Right lobe of liver (tissue), 6 donors: ENCODE measurements at regions not wholly inside any gene's neighbourhood (a gene's known extent, or its start where the extent isn't known, plus 50 kb on each side); places are given as distances from the start of the nearest gene placed in this dataset.

ENCODE experiments used
- ATAC-seq, 4 donors: fragments of 200-7000 bp; cut with Tn5 transposase; one replicate each; pipeline ENCODE4 v1.9.1; 2020; ENCODE audit warnings: mild to moderate bottlenecking in 4 of 4, moderate library complexity in 4 of 4
- DNase-seq, 3 donors: peaks; one replicate each; pipeline ENCODE4 v3.0.0-alpha.2; 2020
- H3K27ac ChIP-seq, 3 donors: fragments of 200-600 bp; one replicate each; pipeline ENCODE4 v1.8.0; 2022
- H3K27me3 ChIP-seq, 2 donors: fragments of 200-600 bp; one replicate each; pipeline ENCODE4 v1.8.0; 2022
- H3K36me3 ChIP-seq, 4 donors: fragments of 200-600 bp; sonication (generic) in 1 of 4; one replicate each; pipeline versions ENCODE4 v1.5.1 to v1.8.0; 2017 to 2022; ENCODE audit warnings: control low read depth in 1 of 4
- H3K4me1 ChIP-seq, 4 donors: fragments of 200-600 bp; sonication (generic) in 1 of 4; one replicate each; pipeline versions ENCODE4 v1.5.1 to v1.8.0; 2017 to 2022; ENCODE audit warnings: control low read depth in 1 of 4
- H3K4me3 ChIP-seq, 3 donors: fragments of 200-600 bp; one replicate each; pipeline ENCODE4 v1.8.0; 2022
- H3K9me3 ChIP-seq, 4 donors: fragments of 200-600 bp; sonication (generic) in 1 of 4; one replicate each; pipeline versions ENCODE4 v1.5.1 to v1.8.0; 2017 to 2022; ENCODE audit warnings: control low read depth in 1 of 4
- POLR2A ChIP-seq: fragments of 450-650 bp; IDR thresholded peaks from one replicate; pipeline ENCODE4 v1.6.1; 2017; ENCODE audit warnings: antibody characterized with exemption, mild to moderate bottlenecking
- WGBS: methylation state at CpG from one replicate; pipeline ENCODE4 v1.1.6; 2018; ENCODE audit warnings: low coverage, low lambda C conversion rate; ENCODE audit not compliant: insufficient coverage; ENCODE audit errors: missing lambda C conversion rate; 5-methylcytosine and 5-hydroxymethylcytosine counted together
- intact Hi-C, 2 donors: fragments of 100-400 bp; cut with DNase I; formaldehyde crosslinking; loops; one replicate each; pipeline versions ENCODE4 v1.11.2 to v1.14.1; 2022
- TF ChIP-seq, protein P1 (sequence below), 4 donors: fragments of 200-600 bp in 3 of 4; fragments of 450-650 bp in 1 of 4; IDR thresholded peaks; one replicate each; pipeline versions ENCODE4 v1.5.1 to v1.8.0; 2016 to 2022; ENCODE audit warnings: antibody characterized with exemption in 4 of 4, mild to moderate bottlenecking in 2 of 4
- donor health status: DM: no; HTN: yes; CAD: no.
- donor health status: DM: no; HTN: no; CAD: no.
- donor health status: DM: no; HTN: no; CAD: no.
- donor health status: DM: no; HTN: yes; CAD: no.
- donor health status: DM: no; HTN: yes; CAD: no.

GRCh38 chr6:144835322-144835973, 550.3 kb downstream of the UTRN start:
- ATAC-seq (peak in 1 of 4 donors; percentile 29), DNase-seq (no peak)
- Histone ChIP-seq H3K4me3 (no peak overlapping the region), H3K9me3 (no peaks in the 10 kb centered on the region), H3K4me1 (no peaks in the 10 kb centered on the region), H3K27ac (no peak overlapping the region), H3K36me3 (peaks cover 0 to 36% (median 8%) of the 10 kb centered on the region in 4 donors), H3K27me3 (no peaks in the 10 kb centered on the region)
- intact Hi-C loops, result no loop called here
- 85% methylated on average over 6 of the region's 6 CpGs for WGBS
- TF ChIP-seq POLR2A, result no peak
- TF ChIP-seq, protein P1, sequence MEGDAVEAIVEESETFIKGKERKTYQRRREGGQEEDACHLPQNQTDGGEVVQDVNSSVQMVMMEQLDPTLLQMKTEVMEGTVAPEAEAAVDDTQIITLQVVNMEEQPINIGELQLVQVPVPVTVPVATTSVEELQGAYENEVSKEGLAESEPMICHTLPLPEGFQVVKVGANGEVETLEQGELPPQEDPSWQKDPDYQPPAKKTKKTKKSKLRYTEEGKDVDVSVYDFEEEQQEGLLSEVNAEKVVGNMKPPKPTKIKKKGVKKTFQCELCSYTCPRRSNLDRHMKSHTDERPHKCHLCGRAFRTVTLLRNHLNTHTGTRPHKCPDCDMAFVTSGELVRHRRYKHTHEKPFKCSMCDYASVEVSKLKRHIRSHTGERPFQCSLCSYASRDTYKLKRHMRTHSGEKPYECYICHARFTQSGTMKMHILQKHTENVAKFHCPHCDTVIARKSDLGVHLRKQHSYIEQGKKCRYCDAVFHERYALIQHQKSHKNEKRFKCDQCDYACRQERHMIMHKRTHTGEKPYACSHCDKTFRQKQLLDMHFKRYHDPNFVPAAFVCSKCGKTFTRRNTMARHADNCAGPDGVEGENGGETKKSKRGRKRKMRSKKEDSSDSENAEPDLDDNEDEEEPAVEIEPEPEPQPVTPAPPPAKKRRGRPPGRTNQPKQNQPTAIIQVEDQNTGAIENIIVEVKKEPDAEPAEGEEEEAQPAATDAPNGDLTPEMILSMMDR (IDR thresholded peaks at IDR 0.05), result no peak

DNA sequence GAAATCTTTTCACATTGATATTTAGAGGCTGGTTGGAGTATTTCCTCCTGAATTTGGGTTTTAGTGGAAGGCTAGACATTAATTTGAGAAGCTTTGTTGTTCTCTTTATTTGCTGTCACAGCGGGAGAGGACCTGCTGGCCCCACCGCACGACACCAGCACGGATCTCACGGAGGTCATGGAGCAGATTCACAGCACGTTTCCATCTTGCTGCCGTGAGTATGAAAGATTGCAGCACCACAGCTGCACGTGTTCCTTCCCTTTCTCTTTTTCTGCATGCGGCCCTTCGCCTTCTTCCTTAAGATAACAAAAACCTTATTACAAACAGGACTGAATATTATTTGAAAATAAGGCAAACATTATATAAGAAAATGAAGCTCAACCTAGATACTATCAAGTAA, 555.5 kb downstream of the UTRN start:
- no peak overlapping the region for H3K27ac ChIP-seq
- DNase-seq, result no peak
- no peak for ATAC-seq
- no peaks in the 10 kb centered on the region for H3K4me1 ChIP-seq
- no peaks in the 10 kb centered on the region for H3K9me3 ChIP-seq
- WGBS, result 92% methylated on average over 10 of the region's 10 CpGs
- H3K27me3 ChIP-seq, result no peaks in the 10 kb centered on the region
- H3K36me3 ChIP-seq, result peaks cover 0 to 40% (median 6%) of the 10 kb centered on the region in 4 donors
- H3K4me3 ChIP-seq, result no peak overlapping the region
- intact Hi-C loops, result no loop called here
- TF ChIP-seq POLR2A, result no peak
- TF ChIP-seq, protein P1 (IDR thresholded peaks at IDR 0.05), result no peak

GRCh38 chr6:144843701-144844100, 558.6 kb downstream of the UTRN start:
- Histone ChIP-seq H3K4me3 (no peak overlapping the region), H3K27ac (no peak overlapping the region), H3K9me3 (no peaks in the 10 kb centered on the region), H3K27me3 (no peaks in the 10 kb centered on the region), H3K36me3 (peaks cover 0 to 16% (median under 1%) of the 10 kb centered on the region in 4 donors), H3K4me1 (no peaks in the 10 kb centered on the region)
- TF ChIP-seq, protein P1 (IDR thresholded peaks at IDR 0.05), result no peak
- no peak for TF ChIP-seq POLR2A
- ATAC-seq (no peak), DNase-seq (no peak)
- intact Hi-C loops, result no loop called here
- whole genome bisulfite sequencing, result 80% methylated on average over 1 of the region's 1 CpG

DNA sequence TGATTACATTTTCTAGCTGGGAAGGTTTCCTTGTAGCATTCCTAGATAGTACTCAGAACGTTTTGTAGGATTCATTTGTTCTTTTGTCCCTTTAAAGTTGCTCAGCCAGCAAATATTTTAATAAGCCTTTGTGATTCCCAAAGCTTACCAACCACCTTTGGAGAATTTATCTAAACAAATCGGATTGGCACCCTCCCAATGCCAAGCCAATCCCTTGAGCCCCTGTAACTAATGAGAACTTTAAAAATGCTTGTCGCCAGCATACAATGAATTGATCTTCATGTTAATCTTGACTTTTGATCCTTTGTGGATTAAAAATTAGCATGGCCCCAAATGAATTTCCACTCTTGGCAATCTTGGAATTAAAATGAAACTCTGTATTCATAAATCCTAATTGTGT, 559.5 kb downstream of the UTRN start:
- H3K4me1 ChIP-seq, result no peaks in the 10 kb centered on the region
- TF ChIP-seq, protein P1 (IDR thresholded peaks at IDR 0.05), result no peak
- no peak for TF ChIP-seq POLR2A
- peaks cover 0 to 12% (median under 1%) of the 10 kb centered on the region in 4 donors for H3K36me3 ChIP-seq
- no peak overlapping the region for H3K4me3 ChIP-seq
- no peak overlapping the region for H3K27ac ChIP-seq
- DNase-seq (no peak), ATAC-seq (no peak)
- H3K27me3 ChIP-seq, result no peaks in the 10 kb centered on the region
- H3K9me3 ChIP-seq, result no peaks in the 10 kb centered on the region
- intact Hi-C loops, result no loop called here
- WGBS, result 90% methylated on average over 3 of the region's 3 CpGs

GRCh38 chr6:144845186-144845585, 560.1 kb downstream of the UTRN start:
- no peak for ATAC-seq
- H3K4me1 ChIP-seq, result no peaks in the 10 kb centered on the region
- DNase-seq, result no peak
- H3K27me3 ChIP-seq, result no peaks in the 10 kb centered on the region
- H3K9me3 ChIP-seq, result no peaks in the 10 kb centered on the region
- TF ChIP-seq, protein P1 (IDR thresholded peaks at IDR 0.05), result no peak
- TF ChIP-seq POLR2A, result no peak
- intact Hi-C loops, result no loop called here
- H3K27ac ChIP-seq, result no peak overlapping the region
- H3K4me3 ChIP-seq, result no peak overlapping the region
- H3K36me3 ChIP-seq, result peaks cover 0 to 11% (median under 1%) of the 10 kb centered on the region in 4 donors
